ENCODE measurements at regions not wholly inside any gene's neighbourhood (a gene's known extent, or its start where the extent isn't known, plus 50 kb on each side); places are given as distances from the start of the nearest gene placed in this dataset.

DNA sequence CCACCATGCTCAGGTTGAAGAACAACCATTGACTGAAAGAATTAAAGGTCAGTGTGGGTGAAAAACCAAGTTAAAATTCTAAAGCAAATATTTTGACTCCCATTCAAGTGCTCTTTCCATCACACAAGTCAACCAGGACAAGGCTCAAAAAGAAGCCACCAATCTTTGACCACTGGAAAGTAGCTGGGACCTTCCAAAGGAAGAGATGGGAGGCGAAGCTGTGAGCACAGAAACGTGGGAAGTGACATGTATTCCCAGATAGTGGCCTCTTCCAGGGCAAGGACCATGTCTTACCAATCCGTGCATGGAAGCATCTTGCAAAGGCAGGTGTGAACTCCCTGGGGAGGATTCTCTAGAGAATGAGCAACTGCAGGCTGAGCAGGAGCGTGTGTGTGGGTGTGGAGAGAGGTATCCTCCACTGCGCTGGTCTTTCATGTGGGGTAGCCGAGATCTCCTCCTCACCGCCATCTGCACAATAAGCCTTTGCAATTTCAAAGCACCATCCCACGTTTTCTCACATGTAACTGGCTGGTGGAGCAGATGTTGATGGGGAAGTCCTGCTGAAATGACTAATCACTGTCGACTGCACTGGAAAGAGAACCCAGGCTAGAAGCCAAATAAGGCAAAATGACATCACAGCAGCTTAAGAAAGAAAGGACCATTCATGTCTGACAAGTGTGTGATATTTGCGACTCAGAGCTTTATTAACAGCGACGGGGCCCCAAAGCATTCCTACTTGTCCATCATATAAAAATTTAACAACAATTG lies 189.4 kb upstream of the RREB1 start:
- no peak for DNase-seq (ENCODE audit: low spot score)

- no peak for DNase-seq (ENCODE audit: low spot score)
These were observed 188.6 kb upstream of the RREB1 start for GRCh38 chr6:6919173-6919572.

DNA sequence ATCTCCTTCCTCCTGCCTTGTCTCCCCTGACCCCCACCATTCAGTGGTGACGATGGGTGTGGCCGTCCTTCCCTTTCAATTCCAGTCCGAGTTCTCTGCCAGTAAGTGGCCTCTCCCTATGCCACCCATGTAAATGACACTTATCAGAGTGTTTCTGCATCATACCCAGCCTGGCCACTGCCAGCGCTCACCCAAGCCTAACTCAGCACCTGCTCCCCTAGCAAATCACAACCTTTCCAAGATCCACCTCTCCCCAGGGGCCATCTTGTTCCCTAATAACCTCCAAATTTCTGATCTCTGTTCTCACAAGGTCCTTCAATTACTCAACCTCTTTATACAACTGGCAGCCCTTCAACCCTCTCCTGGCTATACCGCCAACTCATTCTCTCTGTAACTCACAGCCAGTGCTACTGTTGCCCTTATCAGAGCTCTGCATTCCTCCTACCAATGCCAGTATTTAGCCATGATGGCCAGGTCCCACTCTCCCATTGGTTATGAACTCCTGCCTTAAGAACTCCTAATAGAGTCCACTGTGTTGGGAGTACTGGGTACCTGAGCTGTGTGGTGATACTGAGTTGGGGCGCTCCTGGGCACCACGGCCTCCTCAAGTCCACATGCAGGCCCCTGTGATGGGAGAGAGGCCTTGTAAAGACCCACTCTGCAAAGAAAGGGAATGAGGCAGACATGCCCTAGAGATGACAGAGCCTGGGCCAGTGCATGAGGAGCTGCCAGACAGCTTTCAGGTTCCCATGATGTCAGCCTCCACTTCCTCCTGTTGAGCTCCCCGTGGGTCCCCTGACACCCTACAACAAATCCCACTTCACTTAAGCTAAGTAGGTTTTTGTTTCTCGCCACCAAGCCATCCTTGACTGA lies 187.4 kb upstream of the RREB1 start:
- DNase-seq (ENCODE audit: low spot score), result no peak

DNA sequence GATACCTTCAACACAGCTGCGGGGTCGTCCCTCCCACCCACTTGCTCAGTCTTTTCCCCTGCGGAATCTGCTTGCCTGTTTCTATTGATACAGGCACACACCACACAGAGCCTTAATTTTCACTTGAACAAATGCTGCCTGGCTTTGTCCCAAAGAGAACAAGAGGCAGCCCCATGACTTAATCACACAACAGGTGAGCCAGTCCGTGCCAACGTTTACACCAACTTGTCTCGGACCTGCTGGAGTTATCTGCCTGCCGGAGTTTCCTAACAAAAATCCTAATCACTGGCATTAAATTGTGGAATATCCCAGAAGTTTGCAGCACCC lies 186.8 kb upstream of the RREB1 start:
- DNase-seq (ENCODE audit: low spot score), result no peak

DNA sequence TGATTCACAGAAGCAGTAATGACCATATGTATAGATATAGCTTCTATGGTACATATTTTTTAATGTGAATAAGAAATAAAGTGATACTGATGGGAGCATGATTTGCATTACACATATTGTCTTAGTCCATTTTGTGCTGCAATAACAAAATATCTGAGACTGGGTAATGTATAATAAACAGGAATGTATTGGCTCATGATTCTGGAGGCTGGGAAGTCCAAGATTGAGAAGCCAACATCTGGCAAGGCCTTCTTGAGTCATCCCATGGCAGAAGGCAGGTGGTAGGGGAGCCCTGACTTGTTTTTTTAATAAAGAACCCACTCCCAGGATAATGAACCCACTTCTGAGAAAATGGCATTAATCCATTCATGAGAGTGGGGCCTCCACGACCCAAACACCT lies 185.6 kb upstream of the RREB1 start:
- DNase-seq (ENCODE audit: low spot score), result no peak

GRCh38 chr6:6923605-6924004 lies 184.2 kb upstream of the RREB1 start:
- no peak for DNase-seq (ENCODE audit: low spot score)

- DNase-seq (ENCODE audit: low spot score), result no peak
These were observed 183.1 kb upstream of the RREB1 start for GRCh38 chr6:6924708-6925107.

GRCh38 chr6:6925391-6926164 lies 182.2 kb upstream of the RREB1 start:
- no peak for DNase-seq (ENCODE audit: low spot score)

GRCh38 chr6:6926856-6927255 lies 180.9 kb upstream of the RREB1 start:
- DNase-seq (ENCODE audit: low spot score), result no peak

- no peak for DNase-seq (ENCODE audit: low spot score)
These were observed 180.0 kb upstream of the RREB1 start for GRCh38 chr6:6927521-6928361.

DNA sequence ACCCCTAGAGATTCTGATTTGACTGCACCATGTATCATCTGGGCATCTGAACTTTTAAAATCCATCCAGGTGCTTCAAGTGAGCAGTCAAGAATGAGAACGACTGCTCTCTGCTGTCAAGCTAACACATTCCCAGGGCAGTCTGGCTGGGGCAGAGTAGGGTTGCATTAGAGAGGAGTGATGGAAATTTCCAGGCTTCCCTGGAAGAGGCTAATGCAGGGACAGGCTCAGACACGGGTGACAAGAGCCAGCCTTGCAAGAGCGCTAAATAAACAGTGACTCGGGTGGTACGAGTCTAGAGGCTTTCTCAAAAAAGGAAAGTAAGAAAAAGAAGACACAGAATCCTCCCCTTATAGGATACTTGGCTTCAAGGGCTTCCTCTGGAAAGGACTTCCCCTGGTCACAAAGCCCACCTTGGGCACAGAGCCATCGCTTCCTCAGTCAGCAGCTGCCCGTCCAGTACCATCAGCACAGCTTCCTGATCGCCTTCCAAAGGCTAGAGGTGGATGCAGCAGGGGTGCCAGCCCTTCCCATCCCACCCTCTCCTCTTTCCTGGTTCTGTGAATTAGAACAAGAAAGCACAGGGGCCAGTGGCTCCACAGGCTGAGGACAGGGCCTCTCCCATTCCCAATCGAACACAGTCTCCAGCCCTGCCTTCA lies 177.4 kb upstream of the RREB1 start:
- no peak for DNase-seq (ENCODE audit: low spot score)

DNA sequence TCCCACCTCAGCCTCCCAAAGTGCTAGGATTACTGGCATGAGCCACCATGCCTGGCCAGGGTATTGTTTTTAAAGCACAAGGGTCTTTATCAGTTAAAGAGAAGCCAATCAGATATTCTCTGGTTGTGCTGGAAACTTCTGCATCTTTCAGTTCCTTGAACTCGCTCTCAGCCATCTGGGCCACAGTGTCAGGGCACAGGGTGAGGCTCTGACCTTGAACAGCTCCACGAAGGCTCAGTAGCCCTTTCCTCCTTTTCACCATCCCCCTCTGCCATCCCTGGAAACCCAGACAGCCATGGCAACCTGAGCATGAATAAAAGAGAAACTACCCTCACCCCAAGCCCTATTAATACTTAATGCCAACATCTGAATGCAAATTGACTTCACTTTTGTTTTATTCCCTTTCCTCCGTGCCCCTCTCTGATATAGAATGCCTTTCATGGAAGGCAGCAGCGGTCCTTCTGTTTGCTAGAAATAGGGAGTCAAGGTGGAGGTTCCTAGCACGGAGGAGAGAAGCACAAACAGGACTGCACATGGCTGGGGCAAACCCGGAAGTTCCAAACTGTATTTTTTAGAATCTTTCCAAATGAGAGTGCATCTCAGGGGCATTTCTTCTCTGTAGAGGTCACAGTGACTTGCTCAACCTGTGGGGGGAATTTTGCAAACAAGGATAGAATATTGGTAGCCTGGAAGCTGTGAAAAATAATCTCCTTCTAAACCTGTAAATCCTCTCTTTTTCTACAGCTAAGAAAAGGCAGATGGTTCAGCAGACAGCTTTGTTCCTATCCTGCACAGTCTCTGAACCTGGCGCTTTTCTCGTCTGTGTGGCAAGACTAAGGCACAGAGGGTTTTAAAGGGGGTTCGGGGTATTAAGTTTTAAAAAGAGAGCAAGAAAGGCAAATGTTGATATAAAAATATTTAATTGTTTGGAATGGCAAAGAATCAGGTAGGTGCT lies 176.4 kb upstream of the RREB1 start:
- DNase-seq (ENCODE audit: low spot score), result no peak

GRCh38 chr6:6932341-6932740 lies 175.4 kb upstream of the RREB1 start:
- no peak for DNase-seq (ENCODE audit: low spot score)

GRCh38 chr6:6932968-6933367 lies 174.8 kb upstream of the RREB1 start:
- no peak for DNase-seq (ENCODE audit: low spot score)

DNA sequence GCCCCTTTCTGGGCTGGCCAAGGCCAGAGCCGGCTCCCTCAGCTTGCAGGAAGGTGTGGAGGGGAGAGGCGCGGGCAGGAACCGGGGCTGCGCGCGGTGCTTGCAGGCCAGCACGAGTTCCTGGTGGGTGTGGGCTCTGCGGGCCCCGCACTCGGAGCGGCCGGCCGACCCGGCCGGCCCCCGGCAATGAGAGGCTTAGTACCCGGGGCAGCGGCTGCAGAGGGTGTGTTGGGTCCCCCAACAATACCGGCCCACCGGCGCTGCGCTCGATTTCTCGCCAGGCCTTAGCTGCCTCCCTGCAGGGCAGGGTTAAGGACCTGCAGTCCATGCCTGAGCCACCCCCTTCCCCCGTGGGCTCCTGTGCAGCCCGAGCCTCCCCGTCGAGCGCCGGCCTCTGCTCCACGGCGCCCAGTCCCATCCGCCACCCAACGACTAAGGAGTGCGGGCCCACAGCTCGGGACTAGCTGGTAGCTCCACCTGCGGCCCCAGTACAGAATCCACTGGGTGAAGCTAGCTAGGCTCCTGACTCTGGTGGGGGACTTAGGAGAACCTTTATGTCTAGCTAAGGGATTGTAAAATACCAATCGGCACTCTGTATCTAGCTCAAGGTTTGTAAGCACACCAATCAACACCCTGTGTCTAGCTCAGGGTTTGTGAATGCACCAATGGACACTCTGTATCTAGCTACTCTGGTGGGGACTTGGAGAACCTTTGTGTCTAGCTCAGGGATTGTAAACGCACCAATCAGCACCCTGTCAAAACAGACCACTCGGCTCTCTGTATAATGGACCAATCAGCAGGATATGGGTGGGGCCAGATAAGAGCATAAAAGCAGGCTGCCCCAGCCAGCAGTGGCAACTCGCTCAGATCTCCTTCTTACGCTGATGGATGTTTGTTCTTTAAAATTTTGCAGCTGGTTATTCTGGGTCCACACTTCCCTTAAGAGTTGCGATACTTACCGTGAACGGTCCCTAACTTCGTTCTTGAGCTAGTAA lies 167.4 kb upstream of the RREB1 start:
- DNase-seq (ENCODE audit: low spot score), result no peak

DNA sequence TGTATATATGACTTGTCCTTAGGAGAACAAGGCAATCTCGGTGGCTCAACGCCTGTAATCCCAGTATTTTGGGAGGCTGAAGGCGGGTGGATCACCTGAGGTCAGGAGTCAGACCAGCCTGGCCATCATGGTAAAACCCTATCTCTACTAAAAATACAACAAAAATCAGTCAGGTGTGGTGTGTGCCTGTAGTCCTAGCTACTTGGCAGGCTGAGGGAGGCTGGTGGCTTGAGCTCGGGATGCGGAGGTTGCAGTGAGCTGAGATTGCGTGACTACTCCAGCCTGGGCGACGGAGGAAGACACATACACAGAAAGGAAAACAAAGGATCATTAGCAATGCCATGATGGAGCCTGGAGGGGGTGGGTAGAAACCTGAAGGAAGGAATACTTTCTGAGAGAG lies 166.6 kb upstream of the RREB1 start:
- DNase-seq (ENCODE audit: low spot score), result no peak

DNA sequence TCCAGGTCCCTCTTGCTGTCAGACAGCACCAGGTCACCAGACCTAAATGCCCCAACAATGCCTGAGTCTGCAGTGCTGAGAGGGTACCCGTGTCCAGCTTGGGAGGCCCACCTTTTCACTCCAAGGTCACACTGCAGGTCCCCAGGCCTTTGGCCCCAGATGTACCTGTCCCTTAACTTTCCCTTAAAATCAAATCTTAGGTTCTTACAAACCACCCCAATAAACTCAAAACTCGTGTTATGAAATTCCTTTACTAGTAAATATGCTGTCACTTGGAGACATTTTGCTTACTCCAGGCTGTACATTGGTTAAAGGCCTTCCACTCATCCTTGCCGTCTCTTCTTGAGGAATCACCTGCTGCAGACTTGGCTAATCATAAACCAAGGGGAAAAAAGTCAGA lies 165.7 kb upstream of the RREB1 start:
- DNase-seq (ENCODE audit: low spot score), result no peak

- no peak for DNase-seq (ENCODE audit: low spot score)
These were observed 164.9 kb upstream of the RREB1 start for GRCh38 chr6:6942831-6943230.

- DNase-seq (ENCODE audit: low spot score), result no peak
These were observed 164.3 kb upstream of the RREB1 start for GRCh38 chr6:6943421-6943820.

Measured in CD4-positive, alpha-beta T cell treated with Interleukin-15 for 4 hours (primary cell).